GM12892 (cell line): ENCODE measurements at regions not wholly inside any gene's neighbourhood (a gene's known extent, or its start where the extent isn't known, plus 50 kb on each side); places are given as distances from the start of the nearest gene placed in this dataset.

Source experiments
- POLR2A ChIP-seq: IDR thresholded peaks from 2 replicates; pipeline ENCODE4 v1.6.1; 2011; ENCODE audit warnings: low read depth, low read length, control low read depth
- POLR2AphosphoS5 ChIP-seq: IDR thresholded peaks from 2 replicates; pipeline ENCODE4 v1.6.1; 2011; ENCODE audit warnings: low read depth, low read length, control low read depth
- TAF1 ChIP-seq: IDR thresholded peaks from 2 replicates; pipeline ENCODE4 v1.6.1; 2011; ENCODE audit warnings: low read depth, mild to moderate bottlenecking, control low read depth, low read length, borderline replicate concordance

DNA sequence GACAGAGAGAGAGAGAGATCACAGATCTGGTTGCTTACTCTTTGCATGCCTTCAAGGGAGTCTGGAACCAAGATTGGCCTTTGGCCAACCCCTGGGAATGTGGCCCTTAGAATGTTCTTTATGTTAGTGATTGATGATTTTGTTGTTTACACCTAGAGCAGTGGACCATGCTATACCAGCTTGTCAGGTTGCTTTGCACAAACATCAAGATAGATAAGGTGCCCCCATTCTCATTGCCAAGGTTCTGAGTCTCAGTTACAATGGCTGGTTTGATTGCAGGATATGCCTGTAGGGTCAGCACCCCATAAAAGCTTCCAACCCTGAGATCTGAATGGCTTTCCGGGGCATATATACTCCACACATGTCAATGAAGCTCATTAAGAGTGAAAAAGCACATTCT lies 53.5 kb upstream of the SLC2A12 start:
- TF ChIP-seq POLR2A (no peak), TAF1 (no peak), POLR2AphosphoS5 (no peak)
